OCI-LY1 (cell line): ENCODE measurements at regions not wholly inside any gene's neighbourhood (a gene's known extent, or its start where the extent isn't known, plus 50 kb on each side); places are given as distances from the start of the nearest gene placed in this dataset.

ENCODE experiments used
- EZH2 ChIP-seq: fragments of 200-600 bp; sonication (generic), shearing (Covaris generic); IDR thresholded peaks from 2 replicates; pipeline ENCODE4 v1.8.0; 2017; ENCODE audit warnings: borderline replicate concordance, mixed run types, mild to moderate bottlenecking, antibody characterized with exemption, low read length, moderate library complexity, mixed read lengths
- TF ChIP-seq, protein P1 (sequence below): fragments of 200-600 bp; sonication (generic), shearing (Covaris generic); IDR thresholded peaks from 2 replicates; pipeline ENCODE4 v1.5.1; 2017; ENCODE audit warnings: mild to moderate bottlenecking, antibody characterized with exemption, low read length, moderate library complexity, mixed read lengths

DNA sequence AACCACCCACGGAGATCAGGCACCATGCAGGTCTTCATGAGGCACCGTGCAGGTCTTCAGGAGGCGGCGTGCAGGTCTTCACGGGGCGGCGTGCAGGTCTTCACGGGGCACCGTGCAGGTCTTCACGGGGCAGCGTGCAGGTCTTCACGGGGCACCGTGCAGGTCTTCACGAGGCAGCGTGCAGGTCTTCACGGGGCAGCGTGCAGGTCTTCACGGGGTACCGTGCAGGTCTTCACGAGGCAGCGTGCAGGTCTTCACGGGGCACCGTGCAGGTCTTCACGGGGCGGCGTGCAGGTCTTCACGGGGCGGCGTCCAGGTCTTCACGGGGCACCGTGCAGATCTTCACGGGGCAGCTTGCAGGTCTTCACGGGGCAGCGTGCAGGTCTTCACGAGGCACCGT is 350.4 kb upstream of the PKDCC start:
- TF ChIP-seq, protein P1, sequence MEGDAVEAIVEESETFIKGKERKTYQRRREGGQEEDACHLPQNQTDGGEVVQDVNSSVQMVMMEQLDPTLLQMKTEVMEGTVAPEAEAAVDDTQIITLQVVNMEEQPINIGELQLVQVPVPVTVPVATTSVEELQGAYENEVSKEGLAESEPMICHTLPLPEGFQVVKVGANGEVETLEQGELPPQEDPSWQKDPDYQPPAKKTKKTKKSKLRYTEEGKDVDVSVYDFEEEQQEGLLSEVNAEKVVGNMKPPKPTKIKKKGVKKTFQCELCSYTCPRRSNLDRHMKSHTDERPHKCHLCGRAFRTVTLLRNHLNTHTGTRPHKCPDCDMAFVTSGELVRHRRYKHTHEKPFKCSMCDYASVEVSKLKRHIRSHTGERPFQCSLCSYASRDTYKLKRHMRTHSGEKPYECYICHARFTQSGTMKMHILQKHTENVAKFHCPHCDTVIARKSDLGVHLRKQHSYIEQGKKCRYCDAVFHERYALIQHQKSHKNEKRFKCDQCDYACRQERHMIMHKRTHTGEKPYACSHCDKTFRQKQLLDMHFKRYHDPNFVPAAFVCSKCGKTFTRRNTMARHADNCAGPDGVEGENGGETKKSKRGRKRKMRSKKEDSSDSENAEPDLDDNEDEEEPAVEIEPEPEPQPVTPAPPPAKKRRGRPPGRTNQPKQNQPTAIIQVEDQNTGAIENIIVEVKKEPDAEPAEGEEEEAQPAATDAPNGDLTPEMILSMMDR, result no peak
- no peak for TF ChIP-seq EZH2
